H1 (cell line): ENCODE measurements at regions not wholly inside any gene's neighbourhood (a gene's known extent, or its start where the extent isn't known, plus 50 kb on each side); places are given as distances from the start of the nearest gene placed in this dataset.

Experiments used
- BCL11A ChIP-seq, 2 experiments: IDR thresholded peaks; one replicate each; pipeline ENCODE4 v1.6.1; 2011; ENCODE audit warnings: low read depth in 2 of 2, low read length in 2 of 2, mild to moderate bottlenecking in 2 of 2
- CHD2 ChIP-seq: IDR thresholded peaks from 2 replicates; pipeline ENCODE4 v1.6.1; 2012; ENCODE audit warnings: low read length, improper control_type of control experiment
- CTCF ChIP-seq, 3 experiments: IDR thresholded peaks; 1 replicate in 2 of 3; 2 replicates in 1 of 3; pipeline versions ENCODE4 v1.5.1 to v1.6.1; 2011; ENCODE audit warnings: low read length in 3 of 3, mild to moderate bottlenecking in 3 of 3, inconsistent platforms in 2 of 3, low read depth in 1 of 3, moderate library complexity in 1 of 3; ENCODE audit not compliant: insufficient read depth in 1 of 3; ENCODE audit errors: control extremely low read depth in 1 of 3
- EZH2 ChIP-seq: fragments of 200-600 bp; sonication (generic); IDR thresholded peaks from 2 replicates; pipeline ENCODE4 v1.7.1; 2012; ENCODE audit warnings: low read depth, mild to moderate bottlenecking, moderate library complexity, low read length, inconsistent platforms; ENCODE audit not compliant: severe bottlenecking
- FOSL1 ChIP-seq: IDR thresholded peaks from 2 replicates; pipeline ENCODE4 v1.6.1; 2011; ENCODE audit warnings: mild to moderate bottlenecking, low read depth, low read length, moderate library complexity; ENCODE audit not compliant: insufficient read depth
- JUN ChIP-seq: IDR thresholded peaks from 2 replicates; pipeline ENCODE4 v1.6.1; 2011; ENCODE audit warnings: low read depth, mild to moderate bottlenecking, improper control_type of control experiment, low read length
- MAFK ChIP-seq: IDR thresholded peaks from 2 replicates; pipeline ENCODE4 v1.6.1; 2012; ENCODE audit warnings: low read depth, mild to moderate bottlenecking, improper control_type of control experiment, low read length
- NRF1 ChIP-seq: IDR thresholded peaks from 2 replicates; pipeline ENCODE4 v1.6.1; 2011; ENCODE audit warnings: mild to moderate bottlenecking, low read depth, low read length, improper control_type of control experiment
- RXRA ChIP-seq: IDR thresholded peaks from 2 replicates; pipeline ENCODE4 v1.6.1; 2011; ENCODE audit warnings: low read depth, mild to moderate bottlenecking, low read length, moderate library complexity; ENCODE audit not compliant: insufficient read depth
- TCF12 ChIP-seq: IDR thresholded peaks from 2 replicates; pipeline ENCODE4 v1.6.1; 2011; ENCODE audit warnings: low read depth, mild to moderate bottlenecking, low read length

DNA sequence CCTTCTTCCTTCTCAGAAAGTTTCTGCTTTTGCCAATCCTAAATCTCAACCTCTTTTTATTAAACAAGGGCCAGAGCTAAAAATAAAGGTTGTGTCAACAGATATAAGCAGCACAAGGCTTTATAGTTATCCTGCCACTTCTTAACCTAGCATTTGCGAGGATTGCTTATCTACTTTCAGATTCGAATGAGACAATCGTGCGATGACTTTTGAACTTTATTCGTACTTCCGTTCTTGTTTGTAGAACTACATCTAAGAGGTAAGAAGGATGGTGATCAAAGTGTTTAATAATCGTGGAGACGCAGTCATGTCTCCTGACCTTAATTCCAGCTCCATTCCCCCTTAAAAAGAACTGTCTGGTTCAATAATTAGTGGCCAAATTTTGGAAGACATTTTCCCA, 578.6 kb downstream of the PIK3C3 start:
- TF ChIP-seq MAFK (no peak), CTCF (IDR thresholded peaks at IDR 0.05; ENCODE audit: control extremely low read depth in 1 of 3, insufficient read depth in 1 of 3, low read depth in 1 of 3, low read length in 3 of 3) (no peak), JUN (no peak), NRF1 (no peak), CHD2 (no peak), BCL11A (IDR thresholded peaks at IDR 0.05; ENCODE audit: low read depth in 2 of 2, low read length in 2 of 2) (no peak), TCF12 (no peak), EZH2 (no peak), FOSL1 (no peak), RXRA (no peak)
